GM12865 (cell line): ENCODE measurements at regions not wholly inside any gene's neighbourhood (a gene's known extent, or its start where the extent isn't known, plus 50 kb on each side); places are given as distances from the start of the nearest gene placed in this dataset.

Experiments
- DNase-seq: peaks from one replicate; pipeline ENCODE4 v3.0.0; 2010; ENCODE audit warnings: low read depth
- H3K4me3 ChIP-seq: 2 replicates; pipeline ENCODE4 v1.5.1; 2011; ENCODE audit warnings: mild to moderate bottlenecking, low read depth, low read length, control low read depth
- TF ChIP-seq, protein P1 (sequence below): IDR thresholded peaks from 2 replicates; pipeline ENCODE4 v1.5.1; 2011; ENCODE audit warnings: low read length, control low read depth, low read depth, inconsistent platforms; ENCODE audit not compliant: insufficient read depth; ENCODE audit errors: missing control alignments

DNA sequence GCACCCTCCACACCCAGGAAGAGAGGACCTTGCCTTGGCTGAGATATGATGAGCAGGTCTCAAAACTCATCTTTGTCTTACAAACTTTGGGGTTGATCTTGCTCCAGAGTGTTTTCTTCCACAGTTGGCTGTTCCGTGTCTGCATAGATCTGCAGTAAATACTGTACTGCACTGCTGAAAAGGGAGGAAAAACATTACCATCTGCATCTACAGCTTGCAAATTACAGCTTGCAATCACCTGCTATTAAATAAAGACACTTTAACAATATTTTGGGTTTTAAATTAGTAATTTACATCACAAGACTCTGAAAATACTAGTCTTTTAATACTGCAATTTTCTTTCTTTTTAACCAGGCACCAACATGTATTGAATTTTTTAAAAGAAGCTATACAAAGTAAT lies 499.5 kb downstream of the STIM2 start:
- DNase-seq, result no peak
- TF ChIP-seq, protein P1, sequence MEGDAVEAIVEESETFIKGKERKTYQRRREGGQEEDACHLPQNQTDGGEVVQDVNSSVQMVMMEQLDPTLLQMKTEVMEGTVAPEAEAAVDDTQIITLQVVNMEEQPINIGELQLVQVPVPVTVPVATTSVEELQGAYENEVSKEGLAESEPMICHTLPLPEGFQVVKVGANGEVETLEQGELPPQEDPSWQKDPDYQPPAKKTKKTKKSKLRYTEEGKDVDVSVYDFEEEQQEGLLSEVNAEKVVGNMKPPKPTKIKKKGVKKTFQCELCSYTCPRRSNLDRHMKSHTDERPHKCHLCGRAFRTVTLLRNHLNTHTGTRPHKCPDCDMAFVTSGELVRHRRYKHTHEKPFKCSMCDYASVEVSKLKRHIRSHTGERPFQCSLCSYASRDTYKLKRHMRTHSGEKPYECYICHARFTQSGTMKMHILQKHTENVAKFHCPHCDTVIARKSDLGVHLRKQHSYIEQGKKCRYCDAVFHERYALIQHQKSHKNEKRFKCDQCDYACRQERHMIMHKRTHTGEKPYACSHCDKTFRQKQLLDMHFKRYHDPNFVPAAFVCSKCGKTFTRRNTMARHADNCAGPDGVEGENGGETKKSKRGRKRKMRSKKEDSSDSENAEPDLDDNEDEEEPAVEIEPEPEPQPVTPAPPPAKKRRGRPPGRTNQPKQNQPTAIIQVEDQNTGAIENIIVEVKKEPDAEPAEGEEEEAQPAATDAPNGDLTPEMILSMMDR, result no peak
- no peak overlapping the region for H3K4me3 ChIP-seq

DNA sequence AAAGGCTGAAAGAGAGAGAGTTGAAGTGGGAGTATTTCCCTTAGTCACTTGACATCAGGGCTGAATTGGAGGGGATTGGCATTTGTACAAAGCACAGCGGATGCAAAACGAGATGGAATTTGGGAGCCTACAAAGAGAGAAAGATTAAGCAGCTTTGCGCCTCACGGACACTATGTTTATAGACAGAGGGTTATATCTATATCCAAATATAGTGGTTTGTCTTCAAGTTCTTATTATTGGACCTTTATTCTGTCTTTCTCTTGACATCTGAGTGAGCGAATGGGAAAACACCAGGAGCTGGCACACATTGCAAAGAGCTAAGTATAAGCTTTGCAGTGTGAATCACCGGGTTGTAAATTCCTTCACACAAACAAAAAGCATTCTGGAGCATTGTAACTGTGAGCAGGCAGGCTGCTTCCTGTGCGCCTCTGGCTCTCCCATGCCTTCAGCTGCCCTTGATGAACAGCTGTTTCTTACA lies 500.2 kb downstream of the STIM2 start:
- TF ChIP-seq, protein P1, result no peak
- DNase-seq, result no peak
- H3K4me3 ChIP-seq, result no peak overlapping the region

DNA sequence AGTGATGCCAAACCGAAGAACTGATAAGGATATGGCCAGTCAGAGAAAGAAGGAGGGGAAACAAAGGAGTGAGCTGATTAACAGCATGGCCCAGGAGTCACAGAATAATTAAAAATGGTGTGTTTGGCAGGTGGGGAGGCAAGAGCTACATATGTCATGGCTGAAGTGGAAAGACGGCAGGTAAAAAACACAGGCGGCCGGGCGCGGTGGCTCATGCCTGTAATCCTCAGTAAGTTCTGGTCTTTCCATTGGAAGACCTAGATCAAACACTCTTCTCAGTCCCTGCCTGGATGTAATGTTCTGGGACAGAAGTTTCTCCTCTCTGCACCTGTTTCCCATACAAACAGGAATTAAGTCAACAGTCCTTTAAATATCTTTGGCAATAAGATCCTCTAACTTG lies 503.9 kb downstream of the STIM2 start:
- TF ChIP-seq, protein P1, result no peak
- DNase-seq, result no peak
- H3K4me3 ChIP-seq, result no peak overlapping the region

DNA sequence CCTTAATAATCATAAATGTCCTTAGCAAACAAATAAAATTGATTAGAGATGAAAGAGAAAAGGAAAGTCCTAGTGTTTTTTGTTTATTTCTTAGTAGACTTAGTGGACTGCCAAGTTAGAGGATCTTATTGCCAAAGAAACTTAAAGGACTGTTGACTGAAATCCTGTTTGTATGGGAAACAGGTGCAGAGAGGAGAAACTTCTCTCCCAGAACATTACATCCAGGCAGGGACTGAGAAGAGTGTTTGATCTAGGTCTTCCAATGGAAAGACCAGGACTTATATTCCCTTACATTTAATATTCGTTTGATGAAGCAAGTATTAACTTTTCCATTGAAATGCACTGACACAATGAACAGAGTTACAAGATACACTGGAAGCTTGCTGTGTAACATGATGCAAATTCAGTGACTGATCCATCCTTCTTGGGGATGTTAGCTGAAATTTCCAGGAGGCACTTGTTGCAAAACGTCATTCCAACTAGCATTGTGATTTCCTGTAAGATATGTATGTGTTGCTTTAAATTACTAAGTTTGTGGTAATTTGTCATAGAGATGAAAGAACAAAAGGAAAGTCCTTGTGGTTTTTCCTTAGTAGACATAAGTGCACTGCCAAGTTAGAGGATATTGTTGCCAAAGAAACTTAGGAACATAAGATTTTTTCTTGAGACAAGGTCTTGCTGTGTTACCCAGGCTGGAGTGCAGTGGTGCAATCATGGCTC lies 505.6 kb downstream of the STIM2 start:
- no peak for DNase-seq
- TF ChIP-seq, protein P1, result no peak
- H3K4me3 ChIP-seq, result no peak overlapping the region

DNA sequence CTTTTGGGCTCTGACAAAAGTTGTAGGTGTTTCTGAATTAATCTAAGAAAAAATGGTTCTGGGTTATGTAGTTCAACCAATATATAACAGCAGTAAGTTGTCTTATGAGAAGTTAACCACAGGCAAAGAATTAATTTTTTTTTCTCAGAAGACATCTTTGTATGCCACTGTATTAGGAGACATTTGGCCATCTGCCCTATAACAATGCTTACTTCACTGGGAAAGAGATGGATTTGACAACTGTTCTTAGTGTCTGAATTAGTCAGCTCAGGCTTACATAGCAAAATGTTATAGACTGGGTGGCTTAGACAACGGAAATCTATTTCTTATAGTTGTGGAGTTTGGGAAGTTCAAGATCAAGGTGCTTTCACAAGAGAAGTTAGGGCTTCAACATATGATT lies 508.1 kb downstream of the STIM2 start:
- H3K4me3 ChIP-seq, result no peak overlapping the region
- DNase-seq, result no peak
- TF ChIP-seq, protein P1, result no peak

DNA sequence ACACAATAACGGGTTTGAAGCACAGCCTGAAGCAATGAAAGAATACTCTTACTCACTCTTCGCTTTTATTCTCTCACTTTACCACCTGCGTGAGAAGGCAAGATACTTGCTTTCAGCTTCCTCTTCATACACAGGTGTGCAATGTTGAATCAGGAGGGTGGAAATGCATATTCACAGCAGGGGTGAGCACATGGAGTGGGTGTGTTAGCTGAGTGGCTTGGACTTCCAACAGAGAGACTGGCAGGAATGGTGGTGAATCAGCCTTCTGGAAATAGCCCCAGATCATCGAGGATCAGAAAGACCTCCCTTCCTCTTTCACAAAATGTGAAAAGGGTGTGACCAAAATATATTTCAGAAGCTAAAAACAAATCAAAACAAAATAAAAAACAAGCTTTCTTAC lies 521.2 kb downstream of the STIM2 start:
- DNase-seq, result no peak
- TF ChIP-seq, protein P1, result no peak
- no peak overlapping the region for H3K4me3 ChIP-seq

DNA sequence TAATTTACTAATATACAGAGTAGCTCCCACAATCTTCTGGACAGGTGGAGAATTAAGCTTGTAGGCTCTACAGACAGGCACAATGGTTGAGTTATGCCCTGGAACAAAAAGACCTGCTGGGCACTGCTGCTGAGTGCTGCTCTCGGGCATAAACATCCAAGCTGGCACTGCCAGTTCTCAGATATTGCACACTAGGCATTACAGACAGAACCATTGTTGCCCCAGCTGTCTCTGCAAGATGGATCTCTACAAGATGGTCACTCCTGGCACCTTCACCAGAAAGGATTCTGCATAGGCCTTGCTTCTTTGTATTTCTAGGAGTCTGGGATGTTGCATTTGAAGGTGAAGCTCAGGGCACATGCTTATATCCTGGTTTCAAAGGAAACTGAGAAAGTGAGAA lies 527.1 kb downstream of the STIM2 start:
- DNase-seq, result no peak
- no peak overlapping the region for H3K4me3 ChIP-seq
- TF ChIP-seq, protein P1, result no peak
